Peyer's patch (tissue), 4 donors: ENCODE measurements at regions not wholly inside any gene's neighbourhood (a gene's known extent, or its start where the extent isn't known, plus 50 kb on each side); places are given as distances from the start of the nearest gene placed in this dataset.

ENCODE experiments used
- POLR2A ChIP-seq, 2 donors: fragments of 450-650 bp; IDR thresholded peaks; one replicate each; pipeline ENCODE4 v1.5.1; 2017; ENCODE audit warnings: antibody characterized with exemption in 2 of 2, mild to moderate bottlenecking in 2 of 2, moderate library complexity in 2 of 2
- TF ChIP-seq, protein P1 (sequence below), 6 experiments: fragments of 450-650 bp in 4 of 6; fragments of 200-600 bp in 2 of 6; sonication (generic) in 1 of 6; IDR thresholded peaks; one replicate each; pipeline ENCODE4 v1.5.1; 2017 to 2019; ENCODE audit warnings: antibody characterized with exemption in 6 of 6, mild to moderate bottlenecking in 3 of 6, moderate library complexity in 1 of 6

DNA sequence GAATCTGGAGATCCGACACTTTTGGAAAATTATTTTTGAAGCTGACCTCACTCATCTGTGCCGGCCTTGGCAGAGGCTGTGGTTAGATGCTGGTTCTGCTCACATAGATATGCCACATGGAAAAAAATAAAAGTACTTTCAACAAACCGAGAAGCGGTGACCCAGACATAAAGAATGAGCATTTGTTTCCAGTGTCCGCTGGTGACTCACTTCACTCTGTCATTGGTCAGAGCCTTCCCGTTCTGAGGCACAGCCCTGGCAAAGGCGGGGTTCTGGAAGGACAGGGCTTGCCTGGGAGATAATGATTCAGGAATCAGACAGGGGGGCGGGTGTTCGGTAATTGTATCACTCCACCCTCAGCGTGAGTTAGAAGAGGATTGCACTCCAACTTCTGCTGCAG, 172.4 kb upstream of the MXRA5 start:
- TF ChIP-seq, protein P1, sequence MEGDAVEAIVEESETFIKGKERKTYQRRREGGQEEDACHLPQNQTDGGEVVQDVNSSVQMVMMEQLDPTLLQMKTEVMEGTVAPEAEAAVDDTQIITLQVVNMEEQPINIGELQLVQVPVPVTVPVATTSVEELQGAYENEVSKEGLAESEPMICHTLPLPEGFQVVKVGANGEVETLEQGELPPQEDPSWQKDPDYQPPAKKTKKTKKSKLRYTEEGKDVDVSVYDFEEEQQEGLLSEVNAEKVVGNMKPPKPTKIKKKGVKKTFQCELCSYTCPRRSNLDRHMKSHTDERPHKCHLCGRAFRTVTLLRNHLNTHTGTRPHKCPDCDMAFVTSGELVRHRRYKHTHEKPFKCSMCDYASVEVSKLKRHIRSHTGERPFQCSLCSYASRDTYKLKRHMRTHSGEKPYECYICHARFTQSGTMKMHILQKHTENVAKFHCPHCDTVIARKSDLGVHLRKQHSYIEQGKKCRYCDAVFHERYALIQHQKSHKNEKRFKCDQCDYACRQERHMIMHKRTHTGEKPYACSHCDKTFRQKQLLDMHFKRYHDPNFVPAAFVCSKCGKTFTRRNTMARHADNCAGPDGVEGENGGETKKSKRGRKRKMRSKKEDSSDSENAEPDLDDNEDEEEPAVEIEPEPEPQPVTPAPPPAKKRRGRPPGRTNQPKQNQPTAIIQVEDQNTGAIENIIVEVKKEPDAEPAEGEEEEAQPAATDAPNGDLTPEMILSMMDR (IDR thresholded peaks at IDR 0.05) = no peak
- no peak for TF ChIP-seq POLR2A (IDR thresholded peaks at IDR 0.05)
